OCI-LY1 (cell line): ENCODE measurements at regions not wholly inside any gene's neighbourhood (a gene's known extent, or its start where the extent isn't known, plus 50 kb on each side); places are given as distances from the start of the nearest gene placed in this dataset.

Experiments used
- H2AFZ ChIP-seq: fragments of 200-600 bp; sonication (generic), shearing (Covaris generic); 2 replicates; pipeline ENCODE4 v1.6.0; 2014; ENCODE audit warnings: antibody characterized with exemption, mild to moderate bottlenecking, low read length
- H3F3A ChIP-seq: fragments of 200-600 bp; sonication (generic), shearing (Covaris generic); 2 replicates; pipeline ENCODE4 v1.6.0; 2014; ENCODE audit warnings: mild to moderate bottlenecking, antibody characterized with exemption, low read length, moderate library complexity; ENCODE audit not compliant: insufficient read depth
- H3K27ac ChIP-seq: fragments of 200-600 bp; sonication (generic); 2 replicates; pipeline ENCODE4 v1.5.1; 2014; ENCODE audit warnings: low read length, mixed run types, mild to moderate bottlenecking, low read depth; ENCODE audit not compliant: poor library complexity, severe bottlenecking
- H3K27me3 ChIP-seq: fragments of 200-600 bp; sonication (generic); 2 replicates; pipeline ENCODE4 v1.6.0; 2014; ENCODE audit warnings: antibody characterized with exemption, mild to moderate bottlenecking, low read length, moderate library complexity; ENCODE audit not compliant: insufficient read depth
- H3K36me3 ChIP-seq: fragments of 200-600 bp; sonication (generic); 2 replicates; pipeline ENCODE4 v1.6.1; 2014; ENCODE audit warnings: mild to moderate bottlenecking, antibody characterized with exemption, low read length, moderate library complexity, mixed read lengths; ENCODE audit not compliant: insufficient read depth
- H3K4me1 ChIP-seq: fragments of 200-600 bp; sonication (generic); 2 replicates; pipeline ENCODE4 v1.5.1; 2014; ENCODE audit warnings: mild to moderate bottlenecking, low read length, moderate library complexity; ENCODE audit not compliant: insufficient read depth, severe bottlenecking
- H3K4me2 ChIP-seq: fragments of 200-600 bp; sonication (generic), shearing (Covaris generic); 2 replicates; pipeline ENCODE4 v1.6.1; 2014; ENCODE audit warnings: low read length
- H3K4me3 ChIP-seq: fragments of 200-600 bp; sonication (generic); 2 replicates; pipeline ENCODE4 v1.5.1; 2014; ENCODE audit warnings: low read length, low read depth, mild to moderate bottlenecking, mixed read lengths; ENCODE audit not compliant: poor library complexity, severe bottlenecking
- H3K79me2 ChIP-seq: fragments of 200-600 bp; shearing (Covaris generic); 2 replicates; pipeline ENCODE4 v1.6.1; 2016; ENCODE audit warnings: mixed run types, low read length, mixed read lengths; ENCODE audit not compliant: insufficient read depth
- H3K9ac ChIP-seq: fragments of 200-600 bp; sonication (generic), shearing (Covaris generic); 2 replicates; pipeline ENCODE4 v1.6.1; 2014; ENCODE audit warnings: mild to moderate bottlenecking, low read length, mixed read lengths
- H3K9me2 ChIP-seq: fragments of 200-600 bp; sonication (generic), shearing (Covaris generic); 2 replicates; pipeline ENCODE4 v1.6.1; 2014; ENCODE audit warnings: low read depth, mild to moderate bottlenecking, low read length, mixed read lengths
- H3K9me3 ChIP-seq: fragments of 200-600 bp; shearing (Covaris generic); 2 replicates; pipeline ENCODE4 v1.6.1; 2014; ENCODE audit warnings: low read length, mixed read lengths
- H4K20me1 ChIP-seq: fragments of 200-600 bp; sonication (generic), shearing (Covaris generic); 2 replicates; pipeline ENCODE4 v1.6.0; 2016; ENCODE audit warnings: mild to moderate bottlenecking, low read length; ENCODE audit not compliant: insufficient read depth
- EZH2 ChIP-seq: fragments of 200-600 bp; sonication (generic), shearing (Covaris generic); IDR thresholded peaks from 2 replicates; pipeline ENCODE4 v1.8.0; 2017; ENCODE audit warnings: borderline replicate concordance, mixed run types, mild to moderate bottlenecking, antibody characterized with exemption, low read length, moderate library complexity, mixed read lengths
- TF ChIP-seq, protein P1 (sequence below): fragments of 200-600 bp; sonication (generic), shearing (Covaris generic); IDR thresholded peaks from 2 replicates; pipeline ENCODE4 v1.5.1; 2017; ENCODE audit warnings: mild to moderate bottlenecking, antibody characterized with exemption, low read length, moderate library complexity, mixed read lengths

GRCh38 chr4:108473163-108473720 lies 147.1 kb upstream of the RPL34 start:
- TF ChIP-seq EZH2, result no peak
- TF ChIP-seq, protein P1, sequence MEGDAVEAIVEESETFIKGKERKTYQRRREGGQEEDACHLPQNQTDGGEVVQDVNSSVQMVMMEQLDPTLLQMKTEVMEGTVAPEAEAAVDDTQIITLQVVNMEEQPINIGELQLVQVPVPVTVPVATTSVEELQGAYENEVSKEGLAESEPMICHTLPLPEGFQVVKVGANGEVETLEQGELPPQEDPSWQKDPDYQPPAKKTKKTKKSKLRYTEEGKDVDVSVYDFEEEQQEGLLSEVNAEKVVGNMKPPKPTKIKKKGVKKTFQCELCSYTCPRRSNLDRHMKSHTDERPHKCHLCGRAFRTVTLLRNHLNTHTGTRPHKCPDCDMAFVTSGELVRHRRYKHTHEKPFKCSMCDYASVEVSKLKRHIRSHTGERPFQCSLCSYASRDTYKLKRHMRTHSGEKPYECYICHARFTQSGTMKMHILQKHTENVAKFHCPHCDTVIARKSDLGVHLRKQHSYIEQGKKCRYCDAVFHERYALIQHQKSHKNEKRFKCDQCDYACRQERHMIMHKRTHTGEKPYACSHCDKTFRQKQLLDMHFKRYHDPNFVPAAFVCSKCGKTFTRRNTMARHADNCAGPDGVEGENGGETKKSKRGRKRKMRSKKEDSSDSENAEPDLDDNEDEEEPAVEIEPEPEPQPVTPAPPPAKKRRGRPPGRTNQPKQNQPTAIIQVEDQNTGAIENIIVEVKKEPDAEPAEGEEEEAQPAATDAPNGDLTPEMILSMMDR, result no peak
- no peak overlapping the region for H2AFZ ChIP-seq

GRCh38 chr4:108466936-108467902 lies 153.2 kb upstream of the RPL34 start:
- no peaks in the 10 kb centered on the region for H3K36me3 ChIP-seq
- no peaks in the 10 kb centered on the region for H3K9me2 ChIP-seq
- no peaks in the 10 kb centered on the region for H3F3A ChIP-seq
- H3K27me3 ChIP-seq, result no peaks in the 10 kb centered on the region
- TF ChIP-seq, protein P1, result no peak
- TF ChIP-seq EZH2, result no peak
- H2AFZ ChIP-seq, result no peak overlapping the region
- H3K4me2 ChIP-seq, result no peak overlapping the region
- no peak overlapping the region for H3K9ac ChIP-seq
- no peaks in the 10 kb centered on the region for H3K79me2 ChIP-seq
- H3K27ac ChIP-seq, result no peak overlapping the region
- H3K4me1 ChIP-seq, result no peaks in the 10 kb centered on the region
- no peak overlapping the region for H3K4me3 ChIP-seq
- H3K9me3 ChIP-seq, result no peaks in the 10 kb centered on the region
- no peaks in the 10 kb centered on the region for H4K20me1 ChIP-seq

More at GRCh38 chr4:108473163-108473720, 147.1 kb upstream of the RPL34 start:
- Histone ChIP-seq H3K9me2 (no peaks in the 10 kb centered on the region), H4K20me1 (no peaks in the 10 kb centered on the region), H3K9me3 (no peaks in the 10 kb centered on the region), H3K27me3 (no peaks in the 10 kb centered on the region), H3K27ac (no peak overlapping the region), H3F3A (no peaks in the 10 kb centered on the region), H3K4me2 (no peak overlapping the region), H3K79me2 (no peaks in the 10 kb centered on the region), H3K4me1 (no peaks in the 10 kb centered on the region), H3K4me3 (no peak overlapping the region), H3K36me3 (no peaks in the 10 kb centered on the region), H3K9ac (no peak overlapping the region)

DNA sequence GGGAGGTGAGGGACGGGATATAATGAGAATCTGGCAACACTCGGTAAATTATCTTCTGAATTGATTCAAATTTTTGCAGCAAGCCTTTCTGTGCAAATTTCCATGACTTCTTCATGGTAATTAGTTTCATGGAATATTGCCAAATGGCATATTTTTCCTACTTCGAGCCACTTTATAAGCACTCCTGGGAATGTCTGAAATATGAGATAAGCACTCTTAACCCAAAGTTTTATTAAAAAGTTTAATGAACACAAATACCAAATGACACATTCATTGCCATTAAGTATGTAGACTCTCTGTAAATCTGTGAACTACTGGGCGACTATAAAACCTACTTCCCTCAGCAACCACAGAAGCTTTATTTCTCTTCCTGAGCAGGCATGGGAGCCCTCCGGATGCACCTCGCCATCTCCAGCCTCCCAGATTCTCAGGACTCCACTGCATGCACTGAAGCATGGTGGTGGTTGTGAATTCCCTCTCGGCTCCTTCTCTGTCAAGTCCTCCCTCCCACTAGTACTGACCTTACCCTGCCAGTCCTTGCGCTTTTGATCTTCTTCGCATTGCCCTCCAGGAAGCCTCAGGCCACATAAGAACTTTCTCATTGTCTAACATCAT lies 154.4 kb upstream of the RPL34 start:
- Histone ChIP-seq H3K4me2 (no peak overlapping the region), H3K27me3 (no peaks in the 10 kb centered on the region), H3F3A (no peaks in the 10 kb centered on the region), H3K4me3 (no peak overlapping the region), H3K9me3 (no peaks in the 10 kb centered on the region), H2AFZ (no peak overlapping the region), H3K27ac (no peak overlapping the region), H3K36me3 (no peaks in the 10 kb centered on the region), H3K79me2 (no peaks in the 10 kb centered on the region), H4K20me1 (no peaks in the 10 kb centered on the region), H3K9ac (no peak overlapping the region), H3K4me1 (no peaks in the 10 kb centered on the region), H3K9me2 (no peaks in the 10 kb centered on the region)
- TF ChIP-seq, protein P1, result no peak
- TF ChIP-seq EZH2, result no peak
